ENCODE measurements at regions not wholly inside any gene's neighbourhood (a gene's known extent, or its start where the extent isn't known, plus 50 kb on each side); places are given as distances from the start of the nearest gene placed in this dataset.

DNA sequence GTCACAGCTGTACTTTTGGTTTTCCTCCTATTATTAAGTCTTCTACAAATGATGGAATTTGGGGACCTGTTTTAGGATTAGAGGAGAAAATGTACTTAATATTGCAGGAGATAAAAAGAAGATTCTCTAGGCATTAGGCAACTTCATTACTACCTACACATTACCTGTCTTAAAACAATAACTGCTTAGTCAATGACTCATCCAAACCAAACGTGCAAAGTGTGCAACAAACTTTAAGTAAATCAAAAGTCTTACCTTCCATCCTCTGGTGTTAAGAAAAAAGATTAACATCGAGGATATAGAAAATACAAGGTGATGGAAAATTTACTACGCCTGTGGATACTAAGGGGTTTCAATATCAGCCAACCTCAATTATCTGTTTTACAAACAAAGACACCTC, 285.3 kb upstream of the KYNU start:
- Histone ChIP-seq H3K4me1 (ENCODE audit: control insufficient read depth, low read length) (no peaks in the 10 kb centered on the region; the same call in 1 of the 2 replicates), H3F3A (ENCODE audit: control insufficient read depth, insufficient read depth) (no peaks in the 10 kb centered on the region), H3K36me3 (ENCODE audit: control insufficient read depth, low read length) (no peaks in the 10 kb centered on the region), H3K9me2 (replicated peaks; ENCODE audit: control insufficient read depth, low read length) (no peaks in the 10 kb centered on the region), H4K20me1 (ENCODE audit: control insufficient read depth, insufficient read depth, low read depth, low read length) (no peaks in the 10 kb centered on the region), H3K4me2 (ENCODE audit: low read length) (no peak overlapping the region), H3K27me3 (ENCODE audit: control insufficient read depth, low read length) (no peaks in the 10 kb centered on the region), H3K9me3 (ENCODE audit: control insufficient read depth, insufficient read depth, low read length) (no peaks in the 10 kb centered on the region), H3K79me2 (ENCODE audit: control insufficient read depth, low read length) (no peaks in the 10 kb centered on the region), H3K27ac (ENCODE audit: low read depth, low read length) (no peak overlapping the region), H3K4me3 (ENCODE audit: low read length) (no peak overlapping the region)
- no peak for TF ChIP-seq EZH2phosphoT487 (IDR thresholded peaks at IDR 0.05; ENCODE audit: borderline replicate concordance, low read length)
- TF ChIP-seq, protein P1, sequence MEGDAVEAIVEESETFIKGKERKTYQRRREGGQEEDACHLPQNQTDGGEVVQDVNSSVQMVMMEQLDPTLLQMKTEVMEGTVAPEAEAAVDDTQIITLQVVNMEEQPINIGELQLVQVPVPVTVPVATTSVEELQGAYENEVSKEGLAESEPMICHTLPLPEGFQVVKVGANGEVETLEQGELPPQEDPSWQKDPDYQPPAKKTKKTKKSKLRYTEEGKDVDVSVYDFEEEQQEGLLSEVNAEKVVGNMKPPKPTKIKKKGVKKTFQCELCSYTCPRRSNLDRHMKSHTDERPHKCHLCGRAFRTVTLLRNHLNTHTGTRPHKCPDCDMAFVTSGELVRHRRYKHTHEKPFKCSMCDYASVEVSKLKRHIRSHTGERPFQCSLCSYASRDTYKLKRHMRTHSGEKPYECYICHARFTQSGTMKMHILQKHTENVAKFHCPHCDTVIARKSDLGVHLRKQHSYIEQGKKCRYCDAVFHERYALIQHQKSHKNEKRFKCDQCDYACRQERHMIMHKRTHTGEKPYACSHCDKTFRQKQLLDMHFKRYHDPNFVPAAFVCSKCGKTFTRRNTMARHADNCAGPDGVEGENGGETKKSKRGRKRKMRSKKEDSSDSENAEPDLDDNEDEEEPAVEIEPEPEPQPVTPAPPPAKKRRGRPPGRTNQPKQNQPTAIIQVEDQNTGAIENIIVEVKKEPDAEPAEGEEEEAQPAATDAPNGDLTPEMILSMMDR (IDR thresholded peaks at IDR 0.05; ENCODE audit: low read depth, low read length, poor library complexity, severe bottlenecking): no peak

GRCh38 chr2:142591420-142591819, 286.0 kb upstream of the KYNU start:
- H3K4me1 ChIP-seq (ENCODE audit: control insufficient read depth, low read length): peaks cover 7% of the 10 kb centered on the region
- TF ChIP-seq, protein P1 (IDR thresholded peaks at IDR 0.05; ENCODE audit: low read depth, low read length, poor library complexity, severe bottlenecking): no peak
- no peak for TF ChIP-seq EZH2phosphoT487 (IDR thresholded peaks at IDR 0.05; ENCODE audit: borderline replicate concordance, low read length)
- H4K20me1 ChIP-seq (ENCODE audit: control insufficient read depth, insufficient read depth, low read depth, low read length): no peaks in the 10 kb centered on the region
- no peak overlapping the region for H3K27ac ChIP-seq (ENCODE audit: low read depth, low read length)
- H3F3A ChIP-seq (ENCODE audit: control insufficient read depth, insufficient read depth): no peaks in the 10 kb centered on the region
- H3K9me2 ChIP-seq (replicated peaks; ENCODE audit: control insufficient read depth, low read length): no peaks in the 10 kb centered on the region
- H3K79me2 ChIP-seq (ENCODE audit: control insufficient read depth, low read length): no peaks in the 10 kb centered on the region
- no peaks in the 10 kb centered on the region for H3K27me3 ChIP-seq (ENCODE audit: control insufficient read depth, low read length)
- no peaks in the 10 kb centered on the region for H3K36me3 ChIP-seq (ENCODE audit: control insufficient read depth, low read length)
- no peak overlapping the region for H3K4me2 ChIP-seq (ENCODE audit: low read length)
- no peaks in the 10 kb centered on the region for H3K9me3 ChIP-seq (ENCODE audit: control insufficient read depth, insufficient read depth, low read length)
- H3K4me3 ChIP-seq (ENCODE audit: low read length): no peak overlapping the region

- TF ChIP-seq, protein P1 (IDR thresholded peaks at IDR 0.05; ENCODE audit: low read depth, low read length, poor library complexity, severe bottlenecking): no peak
- TF ChIP-seq EZH2phosphoT487 (IDR thresholded peaks at IDR 0.05; ENCODE audit: borderline replicate concordance, low read length): no peak
- no peaks in the 10 kb centered on the region for H3K27me3 ChIP-seq (ENCODE audit: control insufficient read depth, low read length)
- no peaks in the 10 kb centered on the region for H3K36me3 ChIP-seq (ENCODE audit: control insufficient read depth, low read length)
- no peaks in the 10 kb centered on the region for H4K20me1 ChIP-seq (ENCODE audit: control insufficient read depth, insufficient read depth, low read depth, low read length)
- no peaks in the 10 kb centered on the region for H3K9me3 ChIP-seq (ENCODE audit: control insufficient read depth, insufficient read depth, low read length)
- H3K9me2 ChIP-seq (replicated peaks; ENCODE audit: control insufficient read depth, low read length): no peaks in the 10 kb centered on the region
- H3F3A ChIP-seq (ENCODE audit: control insufficient read depth, insufficient read depth): no peaks in the 10 kb centered on the region
- H3K4me1 ChIP-seq (ENCODE audit: control insufficient read depth, low read length): peaks cover 7% of the 10 kb centered on the region
- no peak overlapping the region for H3K27ac ChIP-seq (ENCODE audit: low read depth, low read length)
- no peaks in the 10 kb centered on the region for H3K79me2 ChIP-seq (ENCODE audit: control insufficient read depth, low read length)
- H3K4me2 ChIP-seq (ENCODE audit: low read length): no peak overlapping the region
- H3K4me3 ChIP-seq (ENCODE audit: low read length): no peak overlapping the region
Observed at GRCh38 chr2:142588269-142588668, 289.2 kb upstream of the KYNU start.

Measured in DOHH2 (cell line).